ENCODE measurements at regions not wholly inside any gene's neighbourhood (a gene's known extent, or its start where the extent isn't known, plus 50 kb on each side); places are given as distances from the start of the nearest gene placed in this dataset.
A peak's percentile ranks its signal among the peaks of the same experiment; 100 is the strongest.
"Not testable (repeated sequence)": the region's sequence is repeated elsewhere in the genome, so short reads cannot be mapped to it uniquely, and the experiment has no call there.

DNA sequence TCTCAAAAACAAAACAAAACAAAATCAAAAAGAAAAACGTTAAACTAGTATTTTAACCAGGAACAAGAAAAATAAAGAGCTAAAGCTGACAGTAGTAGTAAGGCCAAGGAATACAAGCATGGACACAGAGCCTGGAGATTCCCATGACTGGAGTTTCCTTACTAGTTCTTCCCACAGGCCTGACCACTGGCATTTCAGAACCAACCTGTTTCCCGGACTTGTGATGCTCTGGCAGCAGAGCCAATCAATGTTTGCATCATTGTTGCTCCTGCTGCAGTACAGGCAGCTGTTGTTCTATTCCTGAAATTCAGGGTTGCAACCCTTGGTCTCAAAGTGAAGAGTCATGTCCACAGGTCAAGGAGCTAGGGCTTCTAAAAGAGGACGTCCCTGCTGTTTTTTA lies 111.3 kb upstream of the WARS2 start:
- DNase-seq (ENCODE audit: low read depth in 2 of 2): no peak
- TF ChIP-seq, protein P1, sequence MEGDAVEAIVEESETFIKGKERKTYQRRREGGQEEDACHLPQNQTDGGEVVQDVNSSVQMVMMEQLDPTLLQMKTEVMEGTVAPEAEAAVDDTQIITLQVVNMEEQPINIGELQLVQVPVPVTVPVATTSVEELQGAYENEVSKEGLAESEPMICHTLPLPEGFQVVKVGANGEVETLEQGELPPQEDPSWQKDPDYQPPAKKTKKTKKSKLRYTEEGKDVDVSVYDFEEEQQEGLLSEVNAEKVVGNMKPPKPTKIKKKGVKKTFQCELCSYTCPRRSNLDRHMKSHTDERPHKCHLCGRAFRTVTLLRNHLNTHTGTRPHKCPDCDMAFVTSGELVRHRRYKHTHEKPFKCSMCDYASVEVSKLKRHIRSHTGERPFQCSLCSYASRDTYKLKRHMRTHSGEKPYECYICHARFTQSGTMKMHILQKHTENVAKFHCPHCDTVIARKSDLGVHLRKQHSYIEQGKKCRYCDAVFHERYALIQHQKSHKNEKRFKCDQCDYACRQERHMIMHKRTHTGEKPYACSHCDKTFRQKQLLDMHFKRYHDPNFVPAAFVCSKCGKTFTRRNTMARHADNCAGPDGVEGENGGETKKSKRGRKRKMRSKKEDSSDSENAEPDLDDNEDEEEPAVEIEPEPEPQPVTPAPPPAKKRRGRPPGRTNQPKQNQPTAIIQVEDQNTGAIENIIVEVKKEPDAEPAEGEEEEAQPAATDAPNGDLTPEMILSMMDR (IDR thresholded peaks at IDR 0.05; ENCODE audit: low read depth, low read length): no peak
- H3K4me3 ChIP-seq (replicated peaks in 1 of 2; ENCODE audit: low read depth in 2 of 2, low read length in 2 of 2): no peak overlapping the region

DNA sequence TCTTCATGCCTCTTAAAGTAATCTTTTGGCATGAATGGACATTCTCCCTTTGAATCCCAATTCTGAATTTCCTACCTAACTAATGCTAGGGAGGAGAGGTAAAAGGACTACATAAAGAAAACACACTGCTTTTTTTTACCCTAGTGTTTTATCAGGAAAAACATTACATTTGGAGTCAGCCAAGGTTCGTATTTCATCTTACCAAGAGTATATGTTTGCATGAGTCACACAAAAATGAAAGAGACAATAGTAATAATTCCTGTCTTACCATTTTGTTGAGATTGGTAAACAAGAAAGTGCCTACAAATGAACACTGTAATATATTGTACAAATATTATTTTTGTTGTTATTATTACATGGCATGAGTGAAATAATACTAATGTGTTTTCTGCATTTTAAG lies 112.9 kb upstream of the WARS2 start:
- DNase-seq (ENCODE audit: low read depth in 2 of 2): peak; percentile 20 to 37
- H3K4me3 ChIP-seq (replicated peaks in 1 of 2; ENCODE audit: low read depth in 2 of 2, low read length in 2 of 2): no peak overlapping the region
- TF ChIP-seq, protein P1 (IDR thresholded peaks at IDR 0.05; ENCODE audit: low read depth, low read length): no peak

DNA sequence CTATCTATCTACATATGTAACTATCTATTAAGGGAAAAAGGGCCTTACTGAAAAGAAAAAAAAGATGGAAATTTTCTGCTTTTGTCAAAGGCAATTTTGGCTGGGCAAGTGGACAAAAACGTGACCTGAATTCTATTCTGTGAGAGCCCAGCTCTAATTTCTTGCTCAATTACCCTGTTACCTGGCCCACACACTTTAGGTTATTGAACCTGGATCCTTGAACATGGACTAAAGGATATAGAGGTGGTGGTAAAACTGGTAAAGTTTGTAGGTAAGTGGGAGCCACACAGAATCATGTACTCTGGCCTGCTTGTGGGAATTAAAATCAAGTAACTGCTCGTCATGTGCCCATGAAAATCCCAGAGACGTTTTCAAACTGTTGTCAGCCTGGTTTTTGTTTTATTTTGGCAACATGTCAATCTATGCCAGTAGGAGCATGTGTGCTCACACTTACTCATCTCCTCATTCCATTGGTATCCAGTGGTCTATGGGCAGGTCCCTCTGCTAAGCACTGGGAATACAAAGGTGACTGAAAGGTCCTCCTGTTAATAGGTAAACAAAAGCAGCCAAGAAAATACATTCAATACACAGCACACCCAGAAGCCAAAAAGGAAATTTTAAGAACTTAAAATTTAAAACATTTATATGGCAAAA lies 113.7 kb upstream of the WARS2 start:
- TF ChIP-seq, protein P1 (IDR thresholded peaks at IDR 0.05; ENCODE audit: low read depth, low read length): no peak
- peak in 1 of 2 donors; percentile 9 for DNase-seq (ENCODE audit: low read depth in 2 of 2)

DNA sequence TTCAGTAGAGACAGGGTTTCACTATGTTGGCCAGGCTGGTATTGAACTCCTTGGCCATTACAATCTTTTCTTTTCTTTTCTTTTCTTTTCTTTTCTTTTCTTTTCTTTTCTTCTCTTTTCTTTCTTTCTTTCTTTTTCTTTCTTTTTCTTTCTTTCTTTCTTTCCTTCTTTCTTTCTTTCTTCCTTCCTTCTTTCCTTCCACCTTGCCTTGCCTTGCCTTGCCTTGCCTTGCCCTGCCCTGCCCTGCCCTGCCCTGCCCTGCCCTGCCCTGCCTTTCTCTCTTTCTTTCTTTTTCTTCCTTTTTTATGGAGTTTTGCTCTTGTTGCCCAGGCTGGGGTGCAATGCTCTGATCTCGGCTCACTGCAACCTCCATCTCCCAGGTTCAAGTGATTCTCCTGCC lies 112.5 kb upstream of the HAO2 start:
- DNase-seq (ENCODE audit: low read depth in 2 of 2); H3K4me3 ChIP-seq (replicated peaks in 1 of 2; ENCODE audit: low read depth in 2 of 2, low read length in 2 of 2): not testable (repeated sequence)

More for the DNA sequence above, 113.7 kb upstream of the WARS2 start:
- H3K4me3 ChIP-seq (replicated peaks in 1 of 2; ENCODE audit: low read depth in 2 of 2, low read length in 2 of 2): no peak overlapping the region

DNA sequence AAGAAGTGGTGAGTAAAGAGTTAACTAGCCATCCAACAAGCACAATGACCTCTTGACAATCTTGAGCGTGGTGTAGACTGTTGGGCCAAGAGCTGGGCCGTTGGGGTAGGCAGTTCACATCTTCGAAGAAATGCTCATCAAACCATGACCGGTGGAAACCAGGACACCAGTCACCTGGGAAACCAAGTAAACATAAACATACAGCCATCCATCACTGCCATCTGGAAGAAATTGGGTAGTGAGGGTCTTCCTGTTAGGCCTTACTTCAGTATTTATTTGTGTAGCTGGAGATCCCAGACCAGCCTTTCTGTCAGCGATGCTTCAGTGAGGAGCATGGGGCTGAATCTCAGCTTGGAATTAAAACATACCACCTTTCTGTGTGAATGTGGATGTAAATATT lies 108.1 kb upstream of the HAO2 start:
- H3K4me3 ChIP-seq (replicated peaks in 1 of 2; ENCODE audit: low read depth in 2 of 2, low read length in 2 of 2): no peak overlapping the region
- TF ChIP-seq, protein P1 (IDR thresholded peaks at IDR 0.05; ENCODE audit: low read depth, low read length): no peak
- DNase-seq (ENCODE audit: low read depth in 2 of 2): no peak

DNA sequence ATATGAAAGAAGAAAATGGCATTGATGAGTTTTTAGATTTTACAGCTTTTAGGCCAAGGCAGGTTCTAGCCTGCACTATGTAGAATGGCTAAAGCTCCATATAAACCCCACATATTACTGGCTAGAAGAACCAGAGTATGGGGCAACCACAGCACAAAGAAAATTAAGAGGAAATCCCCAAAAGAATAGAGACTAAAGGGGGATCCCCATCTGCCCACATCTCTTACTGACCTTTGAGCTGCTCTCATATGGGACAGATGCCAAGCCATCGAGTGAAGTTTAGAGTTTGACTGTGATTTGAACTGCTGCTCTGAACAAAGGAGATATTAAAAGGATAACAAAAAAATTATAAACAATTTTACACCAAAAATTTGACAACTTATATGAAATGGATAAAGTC lies 102.2 kb upstream of the HAO2 start:
- no peak for DNase-seq (ENCODE audit: low read depth in 2 of 2)
- TF ChIP-seq, protein P1 (IDR thresholded peaks at IDR 0.05; ENCODE audit: low read depth, low read length): no peak
- H3K4me3 ChIP-seq (replicated peaks in 1 of 2; ENCODE audit: low read depth in 2 of 2, low read length in 2 of 2): no peak overlapping the region

DNA sequence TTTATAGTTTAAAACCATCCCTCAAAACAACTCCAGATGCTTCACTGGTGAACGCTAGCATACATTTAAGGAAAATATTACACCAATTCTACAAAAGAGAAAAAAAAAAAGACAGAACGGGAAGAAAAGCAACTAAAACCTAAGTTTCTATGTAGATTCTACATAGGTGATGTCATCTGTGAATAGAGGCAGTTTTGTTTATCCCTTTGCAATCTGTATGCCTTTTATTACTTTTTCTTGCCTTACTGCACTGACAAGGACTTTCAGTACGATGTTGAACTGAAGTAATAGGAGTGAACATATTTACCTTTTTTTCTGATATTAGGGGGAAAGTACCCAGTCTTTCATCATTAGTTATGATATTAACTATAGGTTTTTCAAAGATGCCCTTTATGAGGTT lies 101.7 kb upstream of the HAO2 start:
- no peak for DNase-seq (ENCODE audit: low read depth in 2 of 2)
- H3K4me3 ChIP-seq (replicated peaks in 1 of 2; ENCODE audit: low read depth in 2 of 2, low read length in 2 of 2): no peak overlapping the region
- TF ChIP-seq, protein P1 (IDR thresholded peaks at IDR 0.05; ENCODE audit: low read depth, low read length): no peak

DNA sequence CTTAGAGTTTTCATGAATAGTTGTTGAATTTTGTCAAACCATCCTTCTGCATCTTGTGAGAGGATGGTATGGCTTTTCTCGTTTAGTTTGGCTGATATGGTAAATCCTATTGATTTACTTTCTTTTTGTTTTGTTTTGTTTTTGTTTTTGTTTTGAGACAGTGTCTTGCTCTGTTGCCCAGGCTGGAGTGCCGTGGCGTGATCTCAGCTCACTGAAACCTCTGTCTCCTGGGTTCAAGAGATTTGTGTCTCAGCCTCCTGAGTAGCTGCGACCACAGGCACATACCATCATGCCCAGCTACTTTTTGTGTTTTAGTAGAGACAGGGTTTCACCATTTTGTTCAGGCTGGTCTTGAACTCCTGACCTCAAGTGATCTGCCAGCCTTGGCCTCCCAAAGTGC lies 101.3 kb upstream of the HAO2 start:
- DNase-seq (ENCODE audit: low read depth in 2 of 2); H3K4me3 ChIP-seq (replicated peaks in 1 of 2; ENCODE audit: low read depth in 2 of 2, low read length in 2 of 2): not testable (repeated sequence)
